Caco-2 (cell line): ENCODE measurements at regions not wholly inside any gene's neighbourhood (a gene's known extent, or its start where the extent isn't known, plus 50 kb on each side); places are given as distances from the start of the nearest gene placed in this dataset.

Experiments used
- BruUV-seq: library from RNA; stranded (reverse); fragments of 400-500 nt; replicated peaks from 2 replicates; lab custom pipeline; 2021; lab: Mats Ljungman, UMichigan
- CTCF ChIA-PET: fragments of 300-600 bp; sonication (Branson Sonifier 250); formaldehyde crosslinking; loops from one replicate; lab custom pipeline; 2022; ENCODE audit warnings: antibody characterized with exemption; lab: Charles Lee
- POLR2A ChIA-PET: fragments of 300-600 bp; sonication (Branson Sonifier 250); formaldehyde crosslinking; loops from one replicate; lab custom pipeline; 2022; ENCODE audit warnings: antibody characterized with exemption; lab: Charles Lee
- DNase-seq, 2 experiments: peaks; one replicate each; pipeline versions ENCODE4 v3.0.0 to v3.0.0-alpha.2; 2020 to 2022
- H3K27me3 ChIP-seq: replicated peaks from 2 replicates; pipeline ENCODE4 v1.6.0; 2011; ENCODE audit warnings: low read length; ENCODE audit not compliant: control insufficient read depth, insufficient read depth
- H3K36me3 ChIP-seq: 2 replicates; pipeline ENCODE4 v1.5.1; 2011; ENCODE audit warnings: low read length; ENCODE audit not compliant: control insufficient read depth, insufficient read depth
- H3K4me1 ChIP-seq: fragments of 250-450 bp; sonication (Bioruptor Pico); 2 replicates; pipeline ENCODE4 v1.5.1; 2020; ENCODE audit warnings: mild to moderate bottlenecking
- H3K4me3 ChIP-seq: 2 replicates; pipeline ENCODE4 v1.5.1; 2011; ENCODE audit warnings: low read depth, mild to moderate bottlenecking, control low read depth, low read length
- H3K9me3 ChIP-seq: fragments of 250-450 bp; sonication (Bioruptor Pico); 2 replicates; pipeline ENCODE4 v1.5.1; 2020; ENCODE audit warnings: mild to moderate bottlenecking, moderate library complexity
- H3K27ac Mint-ChIP-seq: one replicate; pipeline ENCODE4 v1.8.0; 2022; ENCODE audit warnings: mixed read lengths; ENCODE audit not compliant: unreplicated experiment
- H3K27me3 Mint-ChIP-seq: one replicate; pipeline ENCODE4 v1.8.0; 2022; ENCODE audit warnings: mixed read lengths; ENCODE audit not compliant: insufficient read depth, unreplicated experiment
- H3K36me3 Mint-ChIP-seq: one replicate; pipeline ENCODE4 v1.8.0; 2022; ENCODE audit warnings: mild to moderate bottlenecking, mixed read lengths; ENCODE audit not compliant: insufficient read depth, unreplicated experiment
- H3K4me1 Mint-ChIP-seq: one replicate; pipeline ENCODE4 v1.8.0; 2022; ENCODE audit warnings: low read depth, mixed read lengths; ENCODE audit not compliant: unreplicated experiment
- H3K4me3 Mint-ChIP-seq: one replicate; pipeline ENCODE4 v1.8.0; 2022; ENCODE audit warnings: mild to moderate bottlenecking, moderate library complexity, mixed read lengths; ENCODE audit not compliant: unreplicated experiment
- H3K9me3 Mint-ChIP-seq: one replicate; pipeline ENCODE4 v1.8.0; 2022; ENCODE audit warnings: mixed read lengths; ENCODE audit not compliant: unreplicated experiment
- CTCF ChIP-seq, 2 experiments: fragments of 200-600 bp in 1 of 2; IDR thresholded peaks; 1 replicate in 1 of 2; 2 replicates in 1 of 2; pipeline versions ENCODE4 v1.5.1 to v1.8.0; 2011 to 2022; ENCODE audit warnings: antibody characterized with exemption in 1 of 2, control low read depth in 1 of 2, inconsistent platforms in 1 of 2, low read depth in 1 of 2, low read length in 1 of 2, mild to moderate bottlenecking in 1 of 2, moderate library complexity in 1 of 2; ENCODE audit not compliant: insufficient read depth in 1 of 2, severe bottlenecking in 1 of 2, unreplicated experiment in 1 of 2
- intact Hi-C: fragments of 100-400 bp; cut with micrococcal nuclease; formaldehyde crosslinking; loops from one replicate; pipeline ENCODE4 v1.10.0; 2022; ENCODE audit not compliant: unreplicated experiment

GRCh38 chr5:82644229-82644628 is 366.1 kb upstream of the RPS23 start:
- H3K27me3 Mint-ChIP-seq: no peaks in the 10 kb centered on the region
- H3K9me3 ChIP-seq: no peaks in the 10 kb centered on the region
- ChIA-PET POLR2A (no interaction called here), CTCF (no interaction called here)
- H3K4me1 ChIP-seq: no peaks in the 10 kb centered on the region
- no peaks in the 10 kb centered on the region for H3K36me3 ChIP-seq
- intact Hi-C loops: loop anchor here (5.0 kb wide), 1 partner anchor 433 kb away; the partner anchor contains the start of genes TMEM167A and XRCC4
- no peaks in the 10 kb centered on the region for H3K4me1 Mint-ChIP-seq
- H3K36me3 Mint-ChIP-seq: no peaks in the 10 kb centered on the region
- DNase-seq: no peak
- no peak overlapping the region for H3K4me3 ChIP-seq
- TF ChIP-seq CTCF (IDR thresholded peaks at IDR 0.05; ENCODE audit: insufficient read depth in 1 of 2, low read depth in 1 of 2, low read length in 1 of 2, severe bottlenecking in 1 of 2, unreplicated experiment in 1 of 2): no peak
- no TSS peak for BruUV-seq
- no peaks in the 10 kb centered on the region for H3K9me3 Mint-ChIP-seq
- H3K27ac Mint-ChIP-seq: no peak overlapping the region
- no peaks in the 10 kb centered on the region for H3K27me3 ChIP-seq
- no peak overlapping the region for H3K4me3 Mint-ChIP-seq

- Mint-ChIP-seq H3K27ac (no peak overlapping the region), H3K4me3 (no peak overlapping the region), H3K9me3 (no peaks in the 10 kb centered on the region), H3K36me3 (no peaks in the 10 kb centered on the region), H3K27me3 (no peaks in the 10 kb centered on the region), H3K4me1 (no peaks in the 10 kb centered on the region)
- Histone ChIP-seq H3K36me3 (no peaks in the 10 kb centered on the region), H3K4me1 (no peaks in the 10 kb centered on the region), H3K9me3 (no peaks in the 10 kb centered on the region; the same call in 1 of the 2 replicates), H3K4me3 (no peak overlapping the region), H3K27me3 (no peaks in the 10 kb centered on the region)
- CTCF ChIA-PET: interaction anchor here (0.6 kb wide), 1 partner anchor 454 kb away, joined by 3 read pairs; no protein-coding TSS in a partner anchor
- peak in 1 of 2 experiments; percentile 6 for DNase-seq
- intact Hi-C loops: loop anchor here (5.0 kb wide), 1 partner anchor 435 kb away; the partner anchor contains the start of genes TMEM167A and XRCC4
- POLR2A ChIA-PET: no interaction called here
- no TSS peak for BruUV-seq
- no peak for TF ChIP-seq CTCF (IDR thresholded peaks at IDR 0.05; ENCODE audit: insufficient read depth in 1 of 2, low read depth in 1 of 2, low read length in 1 of 2, severe bottlenecking in 1 of 2, unreplicated experiment in 1 of 2)
Measured at GRCh38 chr5:82642313-82642712, 364.2 kb upstream of the RPS23 start.

- Histone ChIP-seq H3K4me3 (no peak overlapping the region), H3K27me3 (no peaks in the 10 kb centered on the region), H3K36me3 (no peaks in the 10 kb centered on the region), H3K4me1 (peaks cover under 1% of the 10 kb centered on the region), H3K9me3 (no peaks in the 10 kb centered on the region; the same call in 1 of the 2 replicates)
- peak in 1 of 2 experiments; percentile 64 for DNase-seq
- intact Hi-C loops: loop anchor here (1.0 to 5.0 kb wide), 5 partner anchors 152 to 922 kb away; partner anchors contain the start of genes TMEM167A and XRCC4
- ChIA-PET POLR2A (no interaction called here), CTCF (interaction anchor here (0.6 to 1.0 kb wide), 3 partner anchors 124 to 455 kb away, joined by 3 to 4 read pairs (median 3); no protein-coding TSS in a partner anchor)
- H3K4me1 Mint-ChIP-seq: peaks cover 4% of the 10 kb centered on the region
- no TSS peak for BruUV-seq
- H3K4me3 Mint-ChIP-seq: no peak overlapping the region
- no peak overlapping the region for H3K27ac Mint-ChIP-seq
- no peaks in the 10 kb centered on the region for H3K36me3 Mint-ChIP-seq
- H3K9me3 Mint-ChIP-seq: no peaks in the 10 kb centered on the region
- H3K27me3 Mint-ChIP-seq: no peaks in the 10 kb centered on the region
- TF ChIP-seq CTCF (IDR thresholded peaks at IDR 0.05; ENCODE audit: insufficient read depth in 1 of 2, low read depth in 1 of 2, low read length in 1 of 2, severe bottlenecking in 1 of 2, unreplicated experiment in 1 of 2): peak; percentile 65 to 68
Measured at GRCh38 chr5:82641331-82642003, 363.3 kb upstream of the RPS23 start.
